Gastroesophageal sphincter (tissue), 4 donors: ENCODE measurements at regions not wholly inside any gene's neighbourhood (a gene's known extent, or its start where the extent isn't known, plus 50 kb on each side); places are given as distances from the start of the nearest gene placed in this dataset.

Experiments used
- ATAC-seq: fragments of 150-250 bp; one replicate; pipeline ENCODE4 v1.9.1; 2016; ENCODE audit warnings: mild to moderate bottlenecking, moderate library complexity
- H3K27ac ChIP-seq, 4 donors: fragments of 200-600 bp; sonication (generic) in 3 of 4; 1 replicate in 3 of 4; 2 replicates in 1 of 4; pipeline ENCODE4 v1.5.1; 2016 to 2019
- H3K27me3 ChIP-seq: fragments of 200-600 bp; sonication (generic); one replicate; pipeline ENCODE4 v1.5.1; 2019
- H3K36me3 ChIP-seq, 2 donors: fragments of 200-600 bp; sonication (generic); one replicate each; pipeline ENCODE4 v1.5.1; 2019; ENCODE audit warnings: control low read depth in 1 of 2
- H3K4me1 ChIP-seq, 3 donors: fragments of 200-600 bp; sonication (generic); 1 replicate in 2 of 3; 2 replicates in 1 of 3; pipeline ENCODE4 v1.5.1; 2016 to 2019; ENCODE audit warnings: control low read depth in 2 of 3
- H3K4me3 ChIP-seq, 2 donors: fragments of 200-600 bp; sonication (generic); one replicate each; pipeline ENCODE4 v1.5.1; 2019; ENCODE audit warnings: mild to moderate bottlenecking in 1 of 2, moderate library complexity in 1 of 2
- H3K9me3 ChIP-seq, 3 donors: fragments of 200-600 bp; sonication (generic); one replicate each; pipeline ENCODE4 v1.5.1; 2017 to 2019; ENCODE audit warnings: control low read depth in 2 of 3
- CTCF ChIP-seq, 4 experiments: fragments of 200-600 bp in 2 of 4; fragments of 450-650 bp in 2 of 4; sonication (generic) in 1 of 4; IDR thresholded peaks; one replicate each; pipeline ENCODE4 v1.5.1; 2017 to 2019; ENCODE audit warnings: antibody characterized with exemption in 4 of 4, mild to moderate bottlenecking in 2 of 4, moderate library complexity in 2 of 4
- EP300 ChIP-seq: sonication (generic); formaldehyde crosslinking; IDR thresholded peaks from one replicate; pipeline ENCODE4 v1.6.1; 2017; ENCODE audit warnings: antibody characterized with exemption, mild to moderate bottlenecking
- POLR2A ChIP-seq, 2 donors: fragments of 450-650 bp; IDR thresholded peaks; one replicate each; pipeline ENCODE4 v1.6.1; 2017; ENCODE audit warnings: antibody characterized with exemption in 2 of 2, mild to moderate bottlenecking in 2 of 2, moderate library complexity in 1 of 2
- POLR2AphosphoS5 ChIP-seq: sonication (generic); formaldehyde crosslinking; IDR thresholded peaks from one replicate; pipeline ENCODE4 v1.6.1; 2017; ENCODE audit warnings: antibody characterized with exemption
- WGBS, 2 donors: methylation state at CpG; one replicate each; pipeline ENCODE4 v1.1.5; 2018; ENCODE audit warnings: low coverage in 1 of 2; 5-methylcytosine and 5-hydroxymethylcytosine counted together

- no peak overlapping the region for H3K4me3 ChIP-seq
- peaks cover 0 to 6% (median 0%) of the 10 kb centered on the region in 3 donors for H3K4me1 ChIP-seq
- no peaks in the 10 kb centered on the region for H3K27me3 ChIP-seq
- no peaks in the 10 kb centered on the region for H3K36me3 ChIP-seq
- TF ChIP-seq POLR2AphosphoS5 (no peak), CTCF (IDR thresholded peaks at IDR 0.05) (no peak), POLR2A (IDR thresholded peaks at IDR 0.05) (no peak), EP300 (no peak)
- WGBS, 2 donors = 91 to 92% methylated on average over 4 of the region's 4 CpGs
- no peak overlapping the region for H3K27ac ChIP-seq
- no peak for ATAC-seq
- no peaks in the 10 kb centered on the region for H3K9me3 ChIP-seq
These were observed 165.9 kb upstream of the MARCKS start for GRCh38 chr6:113691260-113691656.

GRCh38 chr6:113693851-113694250, 163.3 kb upstream of the MARCKS start:
- no peak overlapping the region for H3K4me3 ChIP-seq
- peaks cover 0 to 6% (median 0%) of the 10 kb centered on the region in 3 donors for H3K4me1 ChIP-seq
- TF ChIP-seq EP300 = no peak
- TF ChIP-seq POLR2AphosphoS5 = no peak
- no peak for TF ChIP-seq CTCF (IDR thresholded peaks at IDR 0.05)
- no peak for TF ChIP-seq POLR2A (IDR thresholded peaks at IDR 0.05)
- H3K9me3 ChIP-seq = no peaks in the 10 kb centered on the region
- no peaks in the 10 kb centered on the region for H3K27me3 ChIP-seq
- H3K27ac ChIP-seq = no peak overlapping the region
- no peak for ATAC-seq
- H3K36me3 ChIP-seq = no peaks in the 10 kb centered on the region
- WGBS, 2 donors = 100% methylated on average over 1 of the region's 1 CpG; no CpG with 5 or more reads in 1 of the 2 donors

GRCh38 chr6:113694278-113695077, 162.7 kb upstream of the MARCKS start:
- no peak overlapping the region for H3K4me3 ChIP-seq
- peaks cover 0 to 6% (median 0%) of the 10 kb centered on the region in 3 donors for H3K4me1 ChIP-seq
- H3K36me3 ChIP-seq = no peaks in the 10 kb centered on the region
- H3K27me3 ChIP-seq = no peaks in the 10 kb centered on the region
- H3K9me3 ChIP-seq = no peaks in the 10 kb centered on the region
- WGBS, 2 donors = 47% methylated on average over 2 of the region's 2 CpGs; no CpG with 5 or more reads in 1 of the 2 donors
- H3K27ac ChIP-seq = no peak overlapping the region
- TF ChIP-seq POLR2A (IDR thresholded peaks at IDR 0.05) (no peak), EP300 (no peak), POLR2AphosphoS5 (no peak), CTCF (IDR thresholded peaks at IDR 0.05) (no peak)
- no peak for ATAC-seq

- H3K27ac ChIP-seq = no peak overlapping the region
- no peaks in the 10 kb centered on the region for H3K36me3 ChIP-seq
- TF ChIP-seq CTCF (IDR thresholded peaks at IDR 0.05) (no peak), EP300 (no peak), POLR2AphosphoS5 (no peak), POLR2A (IDR thresholded peaks at IDR 0.05) (no peak)
- H3K27me3 ChIP-seq = no peaks in the 10 kb centered on the region
- H3K4me1 ChIP-seq = peaks cover 0 to 3% (median 0%) of the 10 kb centered on the region in 3 donors
- no peaks in the 10 kb centered on the region for H3K9me3 ChIP-seq
- no peak for ATAC-seq
- WGBS, 2 donors = 70 to 78% methylated on average over 2 to 3 of the region's 3 CpGs
- H3K4me3 ChIP-seq = no peak overlapping the region
These were observed 161.6 kb upstream of the MARCKS start for GRCh38 chr6:113695516-113695915.

GRCh38 chr6:113696960-113697359, 160.2 kb upstream of the MARCKS start:
- Histone ChIP-seq H3K27me3 (no peaks in the 10 kb centered on the region), H3K4me3 (no peak overlapping the region), H3K36me3 (no peaks in the 10 kb centered on the region), H3K4me1 (no peaks in the 10 kb centered on the region), H3K9me3 (no peaks in the 10 kb centered on the region), H3K27ac (no peak overlapping the region)
- no peak for ATAC-seq
- no peak for TF ChIP-seq POLR2AphosphoS5
- TF ChIP-seq EP300 = no peak
- TF ChIP-seq POLR2A (IDR thresholded peaks at IDR 0.05) = no peak
- TF ChIP-seq CTCF (IDR thresholded peaks at IDR 0.05) = no peak
